ENCODE measurements at regions not wholly inside any gene's neighbourhood (a gene's known extent, or its start where the extent isn't known, plus 50 kb on each side); places are given as distances from the start of the nearest gene placed in this dataset.

- Histone ChIP-seq H3K27ac (no peak overlapping the region), H3K36me3 (no peaks in the 10 kb centered on the region), H3K4me3 (no peak overlapping the region), H3K9me3 (no peaks in the 10 kb centered on the region), H3K4me1 (peaks cover 0 to 13% (median 11%) of the 10 kb centered on the region in 4 donors), H3K27me3 (no peaks in the 10 kb centered on the region)
- WGBS, 5 donors, result 72 to 89% (median 82%) methylated on average over 5 of the region's 5 CpGs
- no peak for TF ChIP-seq CTCF (IDR thresholded peaks at IDR 0.05)
- TF ChIP-seq POLR2AphosphoS5 (IDR thresholded peaks at IDR 0.05), result no peak
- TF ChIP-seq EP300 (IDR thresholded peaks at IDR 0.05), result no peak
- no peak for TF ChIP-seq POLR2A (IDR thresholded peaks at IDR 0.05)
- DNase-seq, result no peak
- intact Hi-C loops (cut with DNase I; ENCODE audit: low total_unique reads), result no loop called here
These were observed 387.2 kb downstream of the SOX11 start for GRCh38 chr2:6079405-6079804.

- intact Hi-C loops (cut with DNase I; ENCODE audit: low total_unique reads), result no loop called here
- peaks cover 0 to 13% (median 11%) of the 10 kb centered on the region in 4 donors for H3K4me1 ChIP-seq
- no peaks in the 10 kb centered on the region for H3K9me3 ChIP-seq
- H3K27ac ChIP-seq, result no peak overlapping the region
- no peaks in the 10 kb centered on the region for H3K36me3 ChIP-seq
- no peaks in the 10 kb centered on the region for H3K27me3 ChIP-seq
- 73 to 87% (median 82%) methylated on average over 19 to 22 of the region's 22 CpGs for WGBS, 5 donors
- no peak overlapping the region for H3K4me3 ChIP-seq
- no peak for DNase-seq
- TF ChIP-seq CTCF (IDR thresholded peaks at IDR 0.05), result no peak
These were observed 389.0 kb downstream of the SOX11 start for GRCh38 chr2:6080932-6081753.

- 81 to 92% (median 90%) methylated on average over 5 of the region's 5 CpGs for whole genome bisulfite sequencing, 5 donors
- intact Hi-C loops (cut with DNase I; ENCODE audit: low total_unique reads), result no loop called here
- TF ChIP-seq POLR2AphosphoS5 (IDR thresholded peaks at IDR 0.05) (no peak), CTCF (IDR thresholded peaks at IDR 0.05) (no peak), POLR2A (IDR thresholded peaks at IDR 0.05) (no peak), EP300 (IDR thresholded peaks at IDR 0.05) (no peak)
These were observed 389.9 kb downstream of the SOX11 start for GRCh38 chr2:6081955-6082624.

GRCh38 chr2:6082625-6083018 is 390.4 kb downstream of the SOX11 start:
- H3K9me3 ChIP-seq, result no peaks in the 10 kb centered on the region
- H3K27me3 ChIP-seq, result no peaks in the 10 kb centered on the region
- no peaks in the 10 kb centered on the region for H3K36me3 ChIP-seq
- intact Hi-C loops (cut with DNase I; ENCODE audit: low total_unique reads), result no loop called here
- TF ChIP-seq POLR2A (IDR thresholded peaks at IDR 0.05) (no peak), EP300 (IDR thresholded peaks at IDR 0.05) (no peak), POLR2AphosphoS5 (IDR thresholded peaks at IDR 0.05) (no peak), CTCF (IDR thresholded peaks at IDR 0.05) (no peak)
- peaks cover 0 to 12% (median 11%) of the 10 kb centered on the region in 4 donors for H3K4me1 ChIP-seq
- no peak overlapping the region for H3K4me3 ChIP-seq
- no peak overlapping the region for H3K27ac ChIP-seq
- DNase-seq, result no peak

More at GRCh38 chr2:6081955-6082624, 389.9 kb downstream of the SOX11 start:
- Histone ChIP-seq H3K27me3 (no peaks in the 10 kb centered on the region), H3K4me3 (no peak overlapping the region), H3K36me3 (no peaks in the 10 kb centered on the region), H3K4me1 (peaks cover 0 to 13% (median 11%) of the 10 kb centered on the region in 4 donors), H3K27ac (no peak overlapping the region), H3K9me3 (no peaks in the 10 kb centered on the region)
- DNase-seq, result no peak
